Upper lobe of right lung (tissue), 1 donor: ENCODE measurements at regions not wholly inside any gene's neighbourhood (a gene's known extent, or its start where the extent isn't known, plus 50 kb on each side); places are given as distances from the start of the nearest gene placed in this dataset.
A peak's percentile ranks its signal among the peaks of the same experiment; 100 is the strongest.

Experiments used
- ATAC-seq: fragments of 200-7000 bp; cut with Tn5 transposase; one replicate; pipeline ENCODE4 v1.9.1; 2020; ENCODE audit warnings: mild to moderate bottlenecking, moderate library complexity
- DNase-seq: peaks from one replicate; pipeline ENCODE4 v3.0.0-alpha.2; 2020
- H3K27ac ChIP-seq: fragments of 200-600 bp; one replicate; pipeline ENCODE4 v1.8.0; 2022
- H3K27me3 ChIP-seq: fragments of 200-600 bp; one replicate; pipeline ENCODE4 v1.8.0; 2022; ENCODE audit warnings: mild to moderate bottlenecking
- H3K36me3 ChIP-seq: fragments of 200-600 bp; one replicate; pipeline ENCODE4 v1.8.0; 2022
- H3K4me1 ChIP-seq: fragments of 200-600 bp; one replicate; pipeline ENCODE4 v1.8.0; 2022
- H3K4me3 ChIP-seq: fragments of 200-600 bp; one replicate; pipeline ENCODE4 v1.8.0; 2022; ENCODE audit warnings: mild to moderate bottlenecking
- H3K9me3 ChIP-seq: fragments of 200-600 bp; one replicate; pipeline ENCODE4 v1.8.0; 2022
- CTCF ChIP-seq: fragments of 200-600 bp; IDR thresholded peaks from one replicate; pipeline ENCODE4 v1.8.0; 2022; ENCODE audit warnings: antibody characterized with exemption
- intact Hi-C: fragments of 100-400 bp; cut with DNase I; formaldehyde crosslinking; loops from one replicate; pipeline ENCODE4 v1.11.0; 2022
- donor health status: DM: no; HTN: yes; CAD: no; lungs with severe emphysema.

- H3K36me3 ChIP-seq = no peaks in the 10 kb centered on the region
- intact Hi-C loops = no loop called here
Observed at GRCh38 chr5:111865356-111865755, 108.4 kb upstream of the NREP start.

GRCh38 chr5:111863801-111864200 lies 106.8 kb upstream of the NREP start:
- intact Hi-C loops = no loop called here
- Histone ChIP-seq H3K27me3 (no peaks in the 10 kb centered on the region), H3K36me3 (no peaks in the 10 kb centered on the region), H3K4me3 (no peak overlapping the region), H3K4me1 (peaks cover 3% of the 10 kb centered on the region), H3K27ac (no peak overlapping the region), H3K9me3 (no peaks in the 10 kb centered on the region)
- TF ChIP-seq CTCF = no peak
- DNase-seq (no peak), ATAC-seq (no peak)

More at GRCh38 chr5:111865356-111865755, 108.4 kb upstream of the NREP start:
- H3K9me3 ChIP-seq = no peaks in the 10 kb centered on the region
- H3K4me3 ChIP-seq = no peak overlapping the region
- ATAC-seq (no peak), DNase-seq (no peak)
- no peak overlapping the region for H3K27ac ChIP-seq
- H3K27me3 ChIP-seq = no peaks in the 10 kb centered on the region
- no peaks in the 10 kb centered on the region for H3K4me1 ChIP-seq
- no peak for TF ChIP-seq CTCF

- intact Hi-C loops = no loop called here
- Histone ChIP-seq H3K4me1 (peaks cover 3% of the 10 kb centered on the region), H3K27me3 (no peaks in the 10 kb centered on the region), H3K27ac (no peak overlapping the region), H3K36me3 (no peaks in the 10 kb centered on the region), H3K4me3 (no peak overlapping the region), H3K9me3 (no peaks in the 10 kb centered on the region)
- TF ChIP-seq CTCF = no peak
- ATAC-seq (peak; percentile 53), DNase-seq (no peak)
Observed at GRCh38 chr5:111859533-111860270, 102.7 kb upstream of the NREP start.

GRCh38 chr5:111859031-111859430 lies 102.0 kb upstream of the NREP start:
- intact Hi-C loops = no loop called here
- H3K36me3 ChIP-seq = no peaks in the 10 kb centered on the region
- no peak overlapping the region for H3K27ac ChIP-seq
- no peak for DNase-seq
- H3K9me3 ChIP-seq = no peaks in the 10 kb centered on the region
- H3K4me3 ChIP-seq = no peak overlapping the region
- peaks cover 3% of the 10 kb centered on the region for H3K4me1 ChIP-seq
- ATAC-seq = no peak
- H3K27me3 ChIP-seq = no peaks in the 10 kb centered on the region
- no peak for TF ChIP-seq CTCF

GRCh38 chr5:111857623-111858022 lies 100.6 kb upstream of the NREP start:
- Histone ChIP-seq H3K36me3 (no peaks in the 10 kb centered on the region), H3K27ac (no peak overlapping the region), H3K4me3 (no peak overlapping the region), H3K4me1 (peaks cover 3% of the 10 kb centered on the region), H3K9me3 (no peaks in the 10 kb centered on the region), H3K27me3 (no peaks in the 10 kb centered on the region)
- intact Hi-C loops = no loop called here
- no peak for TF ChIP-seq CTCF
- ATAC-seq (no peak), DNase-seq (no peak)
